IMR-90 (cell line): ENCODE measurements at regions not wholly inside any gene's neighbourhood (a gene's known extent, or its start where the extent isn't known, plus 50 kb on each side); places are given as distances from the start of the nearest gene placed in this dataset.

Source experiments
- ATAC-seq: fragments of 200-7000 bp; cut with Tn5 transposase; 2 replicates; pipeline ENCODE4 v1.9.1; 2020; ENCODE audit warnings: low read depth, mild to moderate bottlenecking, moderate library complexity
- BruUV-seq: library from RNA; stranded (reverse); fragments of 400-500 nt; replicated peaks from 2 replicates; lab custom pipeline; 2021; lab: Mats Ljungman, UMichigan
- CTCF ChIA-PET: fragments of 300-600 bp; formaldehyde crosslinking; extraction: SDS; loops from one replicate; lab custom pipeline; 2021; ENCODE audit warnings: antibody characterized with exemption; lab: Yijun Ruan, JAX
- POLR2A ChIA-PET: fragments of 300-600 bp; sonication (Branson Sonifier 250); formaldehyde crosslinking; loops from one replicate; lab custom pipeline; 2022; ENCODE audit warnings: antibody characterized with exemption; ENCODE audit not compliant: unreplicated experiment; lab: Charles Lee
- DNase-seq: peaks from one replicate; pipeline ENCODE4 v3.0.0; 2013
- H2AFZ ChIP-seq: replicated peaks from 2 replicates; pipeline ENCODE3; 2013; ENCODE audit warnings: low read length, mild to moderate bottlenecking; ENCODE audit not compliant: poor library complexity
- H2AK5ac ChIP-seq: 2 replicates; pipeline ENCODE4 v1.6.1; 2013; ENCODE audit warnings: low read depth, low read length, inconsistent platforms
- H2AK9ac ChIP-seq: replicated peaks from 2 replicates; pipeline ENCODE3; 2013; ENCODE audit warnings: mild to moderate bottlenecking, low read depth, low read length, moderate library complexity; ENCODE audit not compliant: poor library complexity
- H2BK120ac ChIP-seq: 2 replicates; pipeline ENCODE4 v1.6.1; 2013; ENCODE audit warnings: low read depth, low read length, inconsistent platforms
- H2BK15ac ChIP-seq: 3 replicates; pipeline ENCODE4 v1.6.1; 2013; ENCODE audit warnings: low read depth, low read length, inconsistent platforms
- H2BK20ac ChIP-seq: 2 replicates; pipeline ENCODE4 v1.6.1; 2013; ENCODE audit warnings: low read depth, mild to moderate bottlenecking, inconsistent platforms, low read length, moderate library complexity
- H2BK5ac ChIP-seq: 2 replicates; pipeline ENCODE4 v1.6.1; 2013; ENCODE audit warnings: mild to moderate bottlenecking, low read depth, low read length, inconsistent platforms; ENCODE audit not compliant: poor library complexity, severe bottlenecking
- H3K14ac ChIP-seq: replicated peaks from 2 replicates; pipeline ENCODE4 v1.6.1; 2013; ENCODE audit warnings: low read depth, low read length, inconsistent platforms
- H3K18ac ChIP-seq: 2 replicates; pipeline ENCODE4 v1.6.1; 2013; ENCODE audit warnings: low read depth, low read length, control low read depth
- H3K23ac ChIP-seq: 2 replicates; pipeline ENCODE4 v1.6.1; 2013; ENCODE audit warnings: low read depth, low read length, inconsistent platforms
- H3K27ac ChIP-seq: 2 replicates; pipeline ENCODE4 v1.5.1; 2013; ENCODE audit warnings: mild to moderate bottlenecking, control low read depth, low read length; ENCODE audit not compliant: insufficient read depth
- H3K27me3 ChIP-seq: 2 replicates; pipeline ENCODE4 v1.6.1; 2013; ENCODE audit warnings: low read length; ENCODE audit not compliant: control insufficient read depth, insufficient read depth
- H3K36me3 ChIP-seq: 2 replicates; pipeline ENCODE4 v1.6.1; 2013; ENCODE audit warnings: low read length, mixed read lengths; ENCODE audit not compliant: control insufficient read depth, insufficient read depth
- H3K4ac ChIP-seq: 2 replicates; pipeline ENCODE4 v1.6.1; 2013; ENCODE audit warnings: low read depth, low read length, inconsistent platforms
- H3K4me1 ChIP-seq: 2 replicates; pipeline ENCODE4 v1.6.1; 2013; ENCODE audit warnings: low read length, mixed read lengths; ENCODE audit not compliant: control insufficient read depth, insufficient read depth
- H3K4me2 ChIP-seq: 2 replicates; pipeline ENCODE4 v1.6.1; 2013; ENCODE audit warnings: low read depth, mild to moderate bottlenecking, control low read depth, low read length, moderate library complexity
- H3K4me3 ChIP-seq: 2 replicates; pipeline ENCODE4 v1.5.1; 2013; ENCODE audit warnings: low read depth, mild to moderate bottlenecking, control low read depth, low read length, moderate library complexity; ENCODE audit not compliant: insufficient read depth
- H3K56ac ChIP-seq: 2 replicates; pipeline ENCODE4 v1.6.1; 2013; ENCODE audit warnings: low read length, inconsistent platforms; ENCODE audit not compliant: insufficient read depth; ENCODE audit errors: extremely low read depth
- H3K79me1 ChIP-seq, 2 experiments: 2 replicates each; pipeline ENCODE4 v1.6.1; 2013; ENCODE audit warnings: low read length in 2 of 2, inconsistent platforms in 1 of 2, low read depth in 1 of 2
- H3K9ac ChIP-seq: 2 replicates; pipeline ENCODE4 v1.6.1; 2013; ENCODE audit warnings: low read depth, low read length, control low read depth
- H3K9me1 ChIP-seq: 2 replicates; pipeline ENCODE4 v1.6.1; 2013; ENCODE audit warnings: low read length, inconsistent platforms; ENCODE audit not compliant: insufficient read depth
- H3K9me3 ChIP-seq: 2 replicates; pipeline ENCODE4 v1.6.1; 2013; ENCODE audit warnings: low read length; ENCODE audit not compliant: control insufficient read depth, insufficient read depth
- H4K20me1 ChIP-seq: 2 replicates; pipeline ENCODE4 v1.6.1; 2013; ENCODE audit warnings: low read length, inconsistent platforms; ENCODE audit not compliant: insufficient read depth
- H4K5ac ChIP-seq: 2 replicates; pipeline ENCODE4 v1.6.1; 2013; ENCODE audit warnings: mild to moderate bottlenecking, low read depth, low read length, control low read depth
- H4K8ac ChIP-seq, 2 experiments: 2 replicates each; pipeline ENCODE4 v1.6.1; 2013; ENCODE audit warnings: low read depth in 2 of 2, low read length in 2 of 2, control low read depth in 1 of 2, inconsistent platforms in 1 of 2
- H4K91ac ChIP-seq: 2 replicates; pipeline ENCODE4 v1.6.1; 2013; ENCODE audit warnings: low read depth, low read length, inconsistent platforms; ENCODE audit not compliant: insufficient read depth
- BHLHE40 ChIP-seq: fragments of 150-350 bp; IDR thresholded peaks from 2 replicates; pipeline ENCODE4 v1.6.1; 2016; ENCODE audit warnings: mild to moderate bottlenecking, low read depth, low read length
- CEBPB ChIP-seq: IDR thresholded peaks from 2 replicates; pipeline ENCODE4 v1.6.1; 2012; ENCODE audit warnings: low read depth, low read length, improper control_type of control experiment
- CHD1 ChIP-seq: IDR thresholded peaks from 2 replicates; pipeline ENCODE4 v1.6.1; 2012; ENCODE audit warnings: low read depth, low read length, improper control_type of control experiment
- FOS ChIP-seq: fragments of 150-350 bp; IDR thresholded peaks from 2 replicates; pipeline ENCODE4 v1.6.1; 2016; ENCODE audit warnings: low read depth, low read length
- MAFK ChIP-seq: IDR thresholded peaks from 2 replicates; pipeline ENCODE4 v1.6.1; 2012; ENCODE audit warnings: low read depth, low read length, improper control_type of control experiment
- MAZ ChIP-seq: IDR thresholded peaks from 2 replicates; pipeline ENCODE4 v1.6.1; 2012; ENCODE audit warnings: low read depth, mild to moderate bottlenecking, low read length, improper control_type of control experiment, moderate library complexity, borderline replicate concordance
- MXI1 ChIP-seq: IDR thresholded peaks from 2 replicates; pipeline ENCODE4 v1.6.1; 2012; ENCODE audit warnings: low read depth, mild to moderate bottlenecking, low read length, moderate library complexity, borderline replicate concordance
- NFE2L2 ChIP-seq: fragments of 150-350 bp; IDR thresholded peaks from 2 replicates; pipeline ENCODE4 v1.6.1; 2016; ENCODE audit warnings: low read depth, mild to moderate bottlenecking, low read length
- POLR2A ChIP-seq: IDR thresholded peaks from 2 replicates; pipeline ENCODE4 v1.6.1; 2012; ENCODE audit warnings: mild to moderate bottlenecking, low read depth, low read length
- RAD21 ChIP-seq: IDR thresholded peaks from 2 replicates; pipeline ENCODE4 v1.6.1; 2012; ENCODE audit warnings: low read length, improper control_type of control experiment
- RCOR1 ChIP-seq: IDR thresholded peaks from 2 replicates; pipeline ENCODE4 v1.6.1; 2012; ENCODE audit warnings: mild to moderate bottlenecking, low read length, improper control_type of control experiment; ENCODE audit not compliant: insufficient replicate concordance
- RFX5 ChIP-seq: IDR thresholded peaks from 2 replicates; pipeline ENCODE4 v1.8.0; 2012; ENCODE audit warnings: low read depth, mild to moderate bottlenecking, low read length, moderate library complexity
- SMC3 ChIP-seq: fragments of 150-350 bp; IDR thresholded peaks from 2 replicates; pipeline ENCODE4 v1.6.1; 2016; ENCODE audit warnings: low read depth, mild to moderate bottlenecking, antibody characterized with exemption, low read length, moderate library complexity
- WGBS, 2 experiments: methylation state at CpG; one replicate each; pipeline versions ENCODE4 v1.1.5 to v1.1.7; 2013; ENCODE audit warnings: missing lambda C conversion rate in 2 of 2; ENCODE audit not compliant: insufficient read length in 1 of 2; ENCODE audit errors: extremely low coverage in 2 of 2; 5-methylcytosine and 5-hydroxymethylcytosine counted together
- dilution Hi-C: fragments of 300-500 bp; cut with HindIII; formaldehyde crosslinking; loops from one replicate; pipeline ENCODE4 v1.14.3; 2018; ENCODE audit warnings: low sequenced_read_pairs; ENCODE audit not compliant: unreplicated experiment
- in situ Hi-C: fragments of 300-500 bp; cut with MboI; formaldehyde crosslinking; loops from 3 replicates; pipeline ENCODE4 v1.14.3; 2019; ENCODE audit warnings: low sequenced_read_pairs, inconsistent platforms, mixed read lengths
- intact Hi-C: fragments of 100-400 bp; cut with micrococcal nuclease; formaldehyde crosslinking; loops from 2 replicates; pipeline ENCODE4 v1.10.0; 2022
- TF ChIP-seq, protein P1 (sequence below): conservative IDR thresholded peaks from 2 replicates; pipeline ENCODE4 v1.5.1; 2012; ENCODE audit warnings: mild to moderate bottlenecking, low read depth, low read length, improper control_type of control experiment
- TF ChIP-seq, protein P2 (sequence below): fragments of 150-350 bp; IDR thresholded peaks from 2 replicates; pipeline ENCODE4 v1.6.1; 2017; ENCODE audit warnings: mild to moderate bottlenecking, antibody characterized with exemption, low read length, low read depth
- TF ChIP-seq, protein P3 (sequence below): fragments of 150-350 bp; IDR thresholded peaks from 2 replicates; pipeline ENCODE4 v1.6.1; 2016; ENCODE audit warnings: low read depth, mild to moderate bottlenecking, low read length, moderate library complexity, borderline replicate concordance

DNA sequence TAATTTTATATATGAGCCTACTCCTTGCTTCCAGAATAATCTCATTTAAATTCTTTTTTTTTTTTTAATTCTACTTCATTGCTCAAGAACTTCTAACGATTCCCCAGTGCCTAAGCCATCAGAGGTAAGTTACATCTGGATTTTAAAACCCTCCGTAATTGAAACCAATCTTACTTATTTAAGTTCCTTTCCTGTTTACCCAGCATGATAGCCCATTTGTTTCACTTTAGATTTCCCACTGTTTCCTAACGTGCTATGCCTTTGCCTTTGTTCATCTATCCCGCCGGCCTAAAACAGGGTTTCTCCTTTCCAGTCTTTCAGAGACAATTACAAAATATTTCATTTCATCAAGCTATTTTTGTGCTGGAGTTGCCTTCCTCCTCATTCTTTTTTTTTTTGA lies 75.8 kb upstream of the ETV1 start:
- Histone ChIP-seq H4K20me1 (no peaks in the 10 kb centered on the region), H2BK20ac (no peak overlapping the region)
- WGBS, 2 experiments, result 83% methylated on average over 5 of the region's 5 CpGs; no CpG with 5 or more reads in 1 of the 2 experiments

More for the DNA sequence above, 75.8 kb upstream of the ETV1 start:
- H2AK9ac ChIP-seq, result no peak overlapping the region
- DNase-seq, result no peak
- no peak overlapping the region for H3K23ac ChIP-seq
- no peak overlapping the region for H2AK5ac ChIP-seq
- H3K27me3 ChIP-seq, result no peaks in the 10 kb centered on the region
- H3K4me1 ChIP-seq, result no peaks in the 10 kb centered on the region
- no peaks in the 10 kb centered on the region for H3K79me1 ChIP-seq
- no peak overlapping the region for H4K8ac ChIP-seq
- H3K14ac ChIP-seq, result no peak overlapping the region
- no peak overlapping the region for H3K56ac ChIP-seq
- dilution Hi-C loops, result no loop called here
- no peak overlapping the region for H3K4ac ChIP-seq
- H2BK15ac ChIP-seq, result no peak overlapping the region
- no peak overlapping the region for H2BK5ac ChIP-seq
- no peak overlapping the region for H4K91ac ChIP-seq
- intact Hi-C loops, result no loop called here
- no peak overlapping the region for H4K5ac ChIP-seq
- H3K4me3 ChIP-seq, result no peak overlapping the region
- CTCF ChIA-PET, result interaction anchor here (0.6 kb wide), 1 partner anchor 41 kb away, joined by 3 read pairs; no protein-coding TSS in a partner anchor
- no peak for TF ChIP-seq RFX5
- TF ChIP-seq, protein P1, sequence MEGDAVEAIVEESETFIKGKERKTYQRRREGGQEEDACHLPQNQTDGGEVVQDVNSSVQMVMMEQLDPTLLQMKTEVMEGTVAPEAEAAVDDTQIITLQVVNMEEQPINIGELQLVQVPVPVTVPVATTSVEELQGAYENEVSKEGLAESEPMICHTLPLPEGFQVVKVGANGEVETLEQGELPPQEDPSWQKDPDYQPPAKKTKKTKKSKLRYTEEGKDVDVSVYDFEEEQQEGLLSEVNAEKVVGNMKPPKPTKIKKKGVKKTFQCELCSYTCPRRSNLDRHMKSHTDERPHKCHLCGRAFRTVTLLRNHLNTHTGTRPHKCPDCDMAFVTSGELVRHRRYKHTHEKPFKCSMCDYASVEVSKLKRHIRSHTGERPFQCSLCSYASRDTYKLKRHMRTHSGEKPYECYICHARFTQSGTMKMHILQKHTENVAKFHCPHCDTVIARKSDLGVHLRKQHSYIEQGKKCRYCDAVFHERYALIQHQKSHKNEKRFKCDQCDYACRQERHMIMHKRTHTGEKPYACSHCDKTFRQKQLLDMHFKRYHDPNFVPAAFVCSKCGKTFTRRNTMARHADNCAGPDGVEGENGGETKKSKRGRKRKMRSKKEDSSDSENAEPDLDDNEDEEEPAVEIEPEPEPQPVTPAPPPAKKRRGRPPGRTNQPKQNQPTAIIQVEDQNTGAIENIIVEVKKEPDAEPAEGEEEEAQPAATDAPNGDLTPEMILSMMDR, result no peak
- TF ChIP-seq CEBPB, result no peak
- no peak for TF ChIP-seq BHLHE40
- no peak for TF ChIP-seq CHD1
- TF ChIP-seq RAD21, result no peak
- TF ChIP-seq MAFK, result no peak
- no peak for TF ChIP-seq SMC3
- no peak for TF ChIP-seq FOS
- TF ChIP-seq POLR2A, result no peak
- no peak for TF ChIP-seq NFE2L2
- no peak for TF ChIP-seq MAZ
- TF ChIP-seq, protein P2, sequence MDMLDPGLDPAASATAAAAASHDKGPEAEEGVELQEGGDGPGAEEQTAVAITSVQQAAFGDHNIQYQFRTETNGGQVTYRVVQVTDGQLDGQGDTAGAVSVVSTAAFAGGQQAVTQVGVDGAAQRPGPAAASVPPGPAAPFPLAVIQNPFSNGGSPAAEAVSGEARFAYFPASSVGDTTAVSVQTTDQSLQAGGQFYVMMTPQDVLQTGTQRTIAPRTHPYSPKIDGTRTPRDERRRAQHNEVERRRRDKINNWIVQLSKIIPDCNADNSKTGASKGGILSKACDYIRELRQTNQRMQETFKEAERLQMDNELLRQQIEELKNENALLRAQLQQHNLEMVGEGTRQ, result no peak
- TF ChIP-seq RCOR1, result no peak
- TF ChIP-seq MXI1, result no peak
- TF ChIP-seq, protein P3, sequence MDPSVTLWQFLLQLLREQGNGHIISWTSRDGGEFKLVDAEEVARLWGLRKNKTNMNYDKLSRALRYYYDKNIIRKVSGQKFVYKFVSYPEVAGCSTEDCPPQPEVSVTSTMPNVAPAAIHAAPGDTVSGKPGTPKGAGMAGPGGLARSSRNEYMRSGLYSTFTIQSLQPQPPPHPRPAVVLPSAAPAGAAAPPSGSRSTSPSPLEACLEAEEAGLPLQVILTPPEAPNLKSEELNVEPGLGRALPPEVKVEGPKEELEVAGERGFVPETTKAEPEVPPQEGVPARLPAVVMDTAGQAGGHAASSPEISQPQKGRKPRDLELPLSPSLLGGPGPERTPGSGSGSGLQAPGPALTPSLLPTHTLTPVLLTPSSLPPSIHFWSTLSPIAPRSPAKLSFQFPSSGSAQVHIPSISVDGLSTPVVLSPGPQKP, result no peak
- no peaks in the 10 kb centered on the region for H3K9me3 ChIP-seq
- H3K18ac ChIP-seq, result no peak overlapping the region
- BruUV-seq, result no TSS peak
- in situ Hi-C loops, result no loop called here
- H2AFZ ChIP-seq, result no peak overlapping the region
- POLR2A ChIA-PET, result no interaction called here
- H3K27ac ChIP-seq, result no peak overlapping the region
- no peak for ATAC-seq
- H3K36me3 ChIP-seq, result no peaks in the 10 kb centered on the region
- H3K9me1 ChIP-seq, result no peaks in the 10 kb centered on the region
- no peak overlapping the region for H3K4me2 ChIP-seq
- H2BK120ac ChIP-seq, result no peak overlapping the region
- no peak overlapping the region for H3K9ac ChIP-seq
